PC-9 (cell line): ENCODE measurements at regions not wholly inside any gene's neighbourhood (a gene's known extent, or its start where the extent isn't known, plus 50 kb on each side); places are given as distances from the start of the nearest gene placed in this dataset.

Experiments
- EZH2 ChIP-seq: fragments of 200-600 bp; sonication (generic); IDR thresholded peaks from 2 replicates; pipeline ENCODE4 v1.8.0; 2017; ENCODE audit warnings: antibody characterized with exemption, low read depth
- TF ChIP-seq, protein P1 (sequence below): fragments of 200-600 bp; sonication (generic); conservative IDR thresholded peaks from 2 replicates; pipeline ENCODE4 v1.6.1; 2017; ENCODE audit warnings: mixed run types, antibody characterized with exemption, mild to moderate bottlenecking, moderate library complexity

DNA sequence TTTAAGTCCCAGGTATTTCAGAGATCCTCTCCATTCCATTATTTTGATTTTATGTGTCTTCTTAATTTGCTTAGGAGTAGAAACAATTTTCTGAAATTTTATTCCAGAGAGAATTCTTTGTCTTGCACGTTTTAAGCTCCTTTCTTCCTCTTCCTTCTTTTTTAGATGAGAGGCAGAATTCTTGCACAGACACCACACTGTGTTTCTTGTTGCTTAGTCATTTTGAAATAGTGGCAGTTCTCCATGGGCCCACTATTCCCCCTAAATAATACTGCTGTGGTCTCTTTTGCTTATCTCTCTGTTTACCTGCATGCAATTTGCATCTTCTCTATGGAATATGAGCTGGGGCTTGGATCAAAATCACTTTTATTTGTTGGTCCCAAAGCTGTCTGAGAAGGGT lies 54.3 kb upstream of the WAC start:
- TF ChIP-seq EZH2, result no peak
- TF ChIP-seq, protein P1, sequence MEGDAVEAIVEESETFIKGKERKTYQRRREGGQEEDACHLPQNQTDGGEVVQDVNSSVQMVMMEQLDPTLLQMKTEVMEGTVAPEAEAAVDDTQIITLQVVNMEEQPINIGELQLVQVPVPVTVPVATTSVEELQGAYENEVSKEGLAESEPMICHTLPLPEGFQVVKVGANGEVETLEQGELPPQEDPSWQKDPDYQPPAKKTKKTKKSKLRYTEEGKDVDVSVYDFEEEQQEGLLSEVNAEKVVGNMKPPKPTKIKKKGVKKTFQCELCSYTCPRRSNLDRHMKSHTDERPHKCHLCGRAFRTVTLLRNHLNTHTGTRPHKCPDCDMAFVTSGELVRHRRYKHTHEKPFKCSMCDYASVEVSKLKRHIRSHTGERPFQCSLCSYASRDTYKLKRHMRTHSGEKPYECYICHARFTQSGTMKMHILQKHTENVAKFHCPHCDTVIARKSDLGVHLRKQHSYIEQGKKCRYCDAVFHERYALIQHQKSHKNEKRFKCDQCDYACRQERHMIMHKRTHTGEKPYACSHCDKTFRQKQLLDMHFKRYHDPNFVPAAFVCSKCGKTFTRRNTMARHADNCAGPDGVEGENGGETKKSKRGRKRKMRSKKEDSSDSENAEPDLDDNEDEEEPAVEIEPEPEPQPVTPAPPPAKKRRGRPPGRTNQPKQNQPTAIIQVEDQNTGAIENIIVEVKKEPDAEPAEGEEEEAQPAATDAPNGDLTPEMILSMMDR, result no peak
